ENCODE measurements at regions not wholly inside any gene's neighbourhood (a gene's known extent, or its start where the extent isn't known, plus 50 kb on each side); places are given as distances from the start of the nearest gene placed in this dataset.

GRCh38 chr14:84963518-84963917 lies 566.4 kb upstream of the FLRT2 start:
- TF ChIP-seq CTCF (conservative IDR thresholded peaks at IDR 0.05; ENCODE audit: low read depth in 2 of 2) (no peak), EZH2 (IDR thresholded peaks at IDR 0.05; ENCODE audit: low read depth, unreplicated experiment) (no peak), POLR2AphosphoS5 (IDR thresholded peaks at IDR 0.05; ENCODE audit: low read depth) (no peak), ETS1 (IDR thresholded peaks at IDR 0.05) (no peak), REST (IDR thresholded peaks at IDR 0.05; ENCODE audit: unreplicated experiment) (no peak), ZNF114 (CRISPR knock-in tag; IDR thresholded peaks at IDR 0.05) (no peak), NANOG (IDR thresholded peaks at IDR 0.05; ENCODE audit: borderline replicate concordance) (no peak), EZH2phosphoT487 (IDR thresholded peaks at IDR 0.05; ENCODE audit: unreplicated experiment) (no peak), JUNB (IDR thresholded peaks at IDR 0.05; ENCODE audit: unreplicated experiment) (no peak), ZNF331 (CRISPR knock-in tag; IDR thresholded peaks at IDR 0.05; ENCODE audit: low read depth) (no peak), CREB1 (CRISPR knock-in tag; IDR thresholded peaks at IDR 0.05; ENCODE audit: low read depth) (no peak), STAT1 (IDR thresholded peaks at IDR 0.05; ENCODE audit: unreplicated experiment) (no peak)

All from GM23338 (cell line).